Erythroblast (primary cell): ENCODE measurements at regions not wholly inside any gene's neighbourhood (a gene's known extent, or its start where the extent isn't known, plus 50 kb on each side); places are given as distances from the start of the nearest gene placed in this dataset.
"Not testable (repeated sequence)": the region's sequence is repeated elsewhere in the genome, so short reads cannot be mapped to it uniquely, and the experiment has no call there.

Experiments
- DNase-seq, 2 experiments: peaks; one replicate each; lab custom pipeline; 2025; lab: John Stamatoyannopoulos, UW
- GATA1 ChIP-seq: IDR thresholded peaks from 2 replicates; pipeline ENCODE4 v1.6.1; 2011; ENCODE audit warnings: low read depth, mild to moderate bottlenecking, control low read depth, low read length, moderate library complexity
- POLR2A ChIP-seq: IDR thresholded peaks from 2 replicates; pipeline ENCODE4 v1.6.1; 2011; ENCODE audit warnings: mild to moderate bottlenecking, low read length

DNA sequence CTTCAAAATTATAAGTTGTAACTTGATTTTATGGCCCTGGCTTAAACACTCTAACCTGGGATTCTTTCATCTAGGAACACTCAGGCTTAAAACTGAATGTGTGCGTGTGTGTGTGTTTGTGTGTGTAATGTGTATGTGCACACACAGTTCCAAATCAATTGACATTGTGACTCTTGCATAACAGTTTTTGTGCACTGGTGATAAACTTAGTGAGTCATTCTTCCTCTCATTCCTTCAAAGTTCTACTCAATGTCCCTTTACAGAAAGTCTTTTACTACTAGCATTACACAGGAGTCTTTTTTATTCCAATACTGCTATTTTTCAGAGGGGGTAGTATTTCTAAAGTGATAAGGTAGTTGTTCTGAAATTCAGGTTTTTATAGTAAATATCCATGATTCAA lies 943.6 kb downstream of the KCNT2 start:
- DNase-seq, result no peak
- no peak for TF ChIP-seq GATA1
- no peak for TF ChIP-seq POLR2A

DNA sequence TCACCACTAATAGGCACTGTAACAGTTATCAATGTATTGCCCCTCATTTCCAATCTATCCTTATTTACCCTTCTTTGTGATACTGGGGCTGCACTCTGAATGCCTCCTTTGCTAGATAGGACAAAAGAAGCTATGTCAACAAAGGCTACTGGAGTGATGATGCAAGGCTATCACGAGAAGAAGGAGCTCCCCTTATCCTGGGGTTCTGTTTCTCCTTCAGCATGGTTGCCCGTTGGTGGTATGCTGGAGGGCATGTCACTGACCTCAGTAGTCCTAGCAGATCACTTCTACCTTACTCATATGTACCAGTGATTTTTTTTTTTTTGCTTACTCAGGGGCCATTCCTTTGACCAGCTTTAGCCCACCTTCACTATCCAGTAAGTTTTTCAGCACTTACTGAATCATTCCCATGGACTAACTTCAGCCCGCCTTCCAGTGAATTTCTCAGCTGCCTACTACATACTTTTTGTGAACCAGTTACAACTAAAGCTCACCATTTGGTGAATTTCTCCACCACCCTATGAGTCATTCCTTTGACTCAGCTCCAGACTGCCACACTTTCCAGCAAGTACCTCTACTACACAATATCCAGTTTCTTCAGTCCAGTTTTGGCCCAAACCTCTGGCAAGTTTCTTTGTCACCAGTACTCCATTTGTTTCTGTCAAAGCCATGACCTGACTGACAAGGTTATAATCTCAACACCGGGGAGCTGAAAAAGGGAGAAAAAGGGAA lies 944.5 kb downstream of the KCNT2 start:
- no peak for TF ChIP-seq POLR2A
- TF ChIP-seq GATA1, result no peak

DNA sequence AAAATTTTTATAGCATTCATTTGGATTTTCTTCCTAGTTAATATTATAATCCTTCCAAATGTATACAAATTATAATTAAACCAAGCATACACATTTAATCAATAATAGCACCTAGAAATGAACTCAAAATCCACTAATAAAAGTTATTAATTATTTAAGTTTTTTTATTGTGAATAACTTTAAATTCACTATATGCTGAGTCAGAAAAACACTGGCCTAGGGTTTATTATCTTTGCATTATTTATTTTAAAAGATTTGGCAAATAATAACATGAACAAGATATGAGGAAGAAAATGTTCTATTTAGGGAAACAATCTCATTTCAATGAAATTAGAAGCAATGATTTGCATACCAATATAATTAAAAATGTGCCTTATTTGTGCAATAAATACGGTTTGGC lies 951.5 kb downstream of the KCNT2 start:
- TF ChIP-seq GATA1 (no peak), POLR2A (no peak)
- DNase-seq, result no peak

More for the DNA sequence above, 944.5 kb downstream of the KCNT2 start:
- no peak for DNase-seq

DNA sequence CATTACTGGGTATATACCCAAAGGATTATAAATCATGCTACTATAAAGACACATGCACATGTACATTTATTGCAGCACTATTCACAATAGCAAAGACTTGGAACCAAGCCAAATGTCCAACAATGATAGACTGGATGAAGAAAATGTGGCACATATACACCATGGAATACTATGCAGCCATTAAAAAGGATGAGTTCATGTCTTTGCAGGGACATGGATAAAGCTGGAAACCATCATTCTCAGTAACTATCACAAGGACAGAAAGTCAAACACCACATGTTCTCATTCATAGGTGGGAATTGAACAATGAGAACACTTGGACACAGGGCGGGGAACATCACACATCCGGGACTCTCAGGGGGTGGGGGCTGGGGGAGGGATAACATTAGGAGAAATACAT lies 959.4 kb downstream of the KCNT2 start:
- not testable (repeated sequence) for DNase-seq

DNA sequence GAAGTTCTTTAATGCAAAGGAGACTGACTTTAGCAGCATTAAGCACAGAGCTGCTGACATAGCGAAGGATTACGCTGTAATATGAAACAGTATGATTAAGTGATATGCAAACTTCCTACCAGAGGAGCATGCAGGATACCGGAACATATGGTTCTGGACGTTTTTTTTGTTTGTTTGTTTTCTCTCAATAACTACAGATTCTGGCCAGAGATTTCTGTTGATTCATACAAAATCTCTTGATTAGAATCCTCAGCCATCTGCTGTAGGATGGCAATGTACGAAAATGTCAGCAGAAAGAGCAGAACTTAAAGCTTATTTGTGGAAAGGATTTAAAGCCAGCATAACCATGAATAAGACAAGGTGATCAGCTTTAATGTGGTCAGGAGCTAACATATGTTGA lies 970.7 kb downstream of the KCNT2 start:
- no peak for DNase-seq
- TF ChIP-seq GATA1 (no peak), POLR2A (no peak)

DNA sequence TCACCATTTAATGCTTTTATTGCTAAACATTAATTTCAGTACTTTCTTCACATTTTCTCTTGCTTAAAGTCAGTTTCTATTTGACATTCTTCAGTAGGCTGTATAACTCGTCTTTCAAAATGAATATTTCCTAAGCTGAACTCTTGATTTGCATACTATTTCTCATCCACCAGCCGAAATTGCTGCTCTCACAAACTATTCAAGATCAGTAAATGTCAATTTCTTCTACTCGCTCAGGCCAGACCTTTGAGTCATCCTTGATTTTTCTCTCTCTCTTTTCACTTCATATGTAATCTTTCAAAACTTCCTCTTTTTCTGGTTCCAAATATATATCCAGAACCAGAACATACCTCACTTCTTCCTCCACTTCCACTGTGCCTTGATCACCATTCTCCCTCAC lies 990.0 kb downstream of the KCNT2 start:
- DNase-seq, result no peak
- no peak for TF ChIP-seq GATA1
- no peak for TF ChIP-seq POLR2A

DNA sequence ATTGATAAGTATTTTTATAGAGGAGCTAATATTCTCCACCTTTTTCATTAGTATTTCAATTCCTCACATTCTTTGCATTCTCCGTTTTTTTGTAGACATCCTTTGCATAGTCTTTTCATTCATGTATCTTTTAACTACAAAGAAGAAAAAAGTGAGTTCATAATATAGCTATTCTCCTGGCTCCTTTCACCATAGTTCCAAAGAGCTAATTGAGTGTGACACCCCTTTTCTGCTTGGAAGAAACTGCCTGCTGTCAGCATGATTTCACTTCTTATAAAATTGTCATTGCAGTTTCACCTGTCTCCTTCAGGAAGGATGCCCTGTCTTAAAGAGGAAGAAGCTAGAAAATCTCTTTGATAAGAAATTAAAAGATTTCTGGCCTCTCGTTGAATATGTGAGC lies 991.1 kb downstream of the KCNT2 start:
- DNase-seq, result no peak
- no peak for TF ChIP-seq POLR2A
- TF ChIP-seq GATA1, result no peak

DNA sequence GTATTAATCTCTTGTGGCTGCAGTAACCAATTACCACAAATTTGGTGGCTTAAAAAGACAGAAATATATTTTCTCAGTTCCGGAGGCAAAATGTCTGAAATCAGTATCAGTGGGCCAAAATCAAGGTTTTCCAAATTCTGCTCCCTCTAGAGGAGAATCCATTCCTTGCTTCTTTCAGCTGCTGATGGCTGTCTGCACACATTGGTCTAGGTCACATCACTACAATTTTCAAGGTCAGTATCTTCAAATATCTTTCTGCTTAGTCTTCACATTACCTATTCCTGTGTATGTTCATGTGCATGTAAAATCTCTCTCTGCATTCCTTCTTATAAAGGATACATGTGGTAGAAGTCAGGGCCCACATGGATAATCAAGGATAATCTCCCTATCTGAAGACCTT lies 999.4 kb downstream of the KCNT2 start:
- no peak for TF ChIP-seq GATA1
- no peak for TF ChIP-seq POLR2A
- DNase-seq, result no peak

DNA sequence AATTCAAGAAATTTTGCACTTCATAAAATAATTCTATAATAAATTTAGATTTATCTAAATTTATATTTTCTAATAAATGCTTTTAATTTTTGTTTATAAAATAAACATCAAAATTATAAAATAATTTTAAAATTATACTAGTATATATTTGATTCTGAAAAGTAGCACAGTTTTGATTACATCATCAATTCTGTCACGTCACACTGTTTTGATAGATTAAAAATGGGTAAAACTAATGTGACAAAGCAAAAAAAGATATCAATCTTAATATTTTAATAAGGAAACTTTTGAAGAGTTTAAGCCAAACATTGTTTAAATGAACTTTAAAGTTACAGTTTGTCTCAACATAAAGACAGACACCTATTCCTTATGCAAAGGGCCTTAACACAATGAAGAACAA lies 1001.8 kb downstream of the KCNT2 start:
- DNase-seq, result no peak
- TF ChIP-seq POLR2A (no peak), GATA1 (no peak)

DNA sequence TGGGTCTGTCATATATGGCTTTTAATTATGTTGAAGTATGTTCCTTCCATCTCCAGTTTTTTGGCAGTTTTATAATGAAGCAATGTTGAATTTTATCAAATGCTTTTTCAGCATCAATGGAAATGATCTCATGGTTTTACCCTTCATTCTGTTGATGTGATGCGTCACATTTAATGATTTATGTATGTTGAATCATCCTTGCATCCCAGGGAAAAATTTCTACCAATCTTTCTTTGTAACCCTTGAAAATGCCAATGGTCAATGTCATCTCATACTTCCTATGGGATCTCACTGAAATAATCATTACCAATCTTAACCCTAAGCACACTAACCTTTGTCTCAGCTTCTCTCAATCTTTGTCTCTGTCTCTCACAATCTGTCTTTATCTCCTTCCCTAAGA lies 1004.0 kb downstream of the KCNT2 start:
- no peak for DNase-seq
- no peak for TF ChIP-seq GATA1
- TF ChIP-seq POLR2A, result no peak

DNA sequence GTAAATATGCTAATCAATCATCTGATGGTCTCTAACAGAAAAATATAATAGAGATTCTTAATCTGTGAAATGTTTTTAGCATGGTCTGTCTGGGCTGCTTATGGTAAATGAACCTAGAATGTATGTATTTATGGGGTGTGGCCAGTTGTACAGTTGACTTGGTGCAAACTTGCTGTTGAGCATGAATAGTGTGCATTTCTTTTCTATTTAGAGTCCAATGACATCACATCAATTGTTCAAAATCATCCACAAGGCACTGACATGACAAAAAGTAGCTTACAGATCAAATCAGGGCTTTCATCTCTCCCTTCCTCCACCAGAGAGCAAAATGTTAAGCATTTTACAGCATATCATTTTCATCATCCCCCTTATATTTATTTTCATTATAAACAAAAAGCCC lies 1010.3 kb downstream of the KCNT2 start:
- DNase-seq, result no peak
- no peak for TF ChIP-seq POLR2A
- TF ChIP-seq GATA1, result no peak

DNA sequence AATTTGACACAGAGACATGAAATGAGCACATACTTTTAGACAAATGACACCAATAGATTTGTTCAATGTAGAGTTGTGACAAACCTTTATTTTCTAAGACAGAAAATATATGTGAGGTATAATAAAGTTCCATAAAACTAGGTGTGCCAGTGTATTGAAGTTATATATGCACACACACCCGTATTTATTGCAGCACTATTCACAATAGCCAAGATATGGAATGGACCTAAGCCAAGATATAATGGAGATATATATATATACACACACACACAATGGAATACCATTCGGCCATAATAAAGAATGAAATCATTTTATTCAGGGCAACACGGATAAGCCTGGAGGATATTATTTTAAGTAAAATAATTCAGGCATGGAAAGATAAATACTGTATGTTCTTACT lies 1013.5 kb downstream of the KCNT2 start:
- DNase-seq, result no peak
- TF ChIP-seq POLR2A (no peak), GATA1 (no peak)

DNA sequence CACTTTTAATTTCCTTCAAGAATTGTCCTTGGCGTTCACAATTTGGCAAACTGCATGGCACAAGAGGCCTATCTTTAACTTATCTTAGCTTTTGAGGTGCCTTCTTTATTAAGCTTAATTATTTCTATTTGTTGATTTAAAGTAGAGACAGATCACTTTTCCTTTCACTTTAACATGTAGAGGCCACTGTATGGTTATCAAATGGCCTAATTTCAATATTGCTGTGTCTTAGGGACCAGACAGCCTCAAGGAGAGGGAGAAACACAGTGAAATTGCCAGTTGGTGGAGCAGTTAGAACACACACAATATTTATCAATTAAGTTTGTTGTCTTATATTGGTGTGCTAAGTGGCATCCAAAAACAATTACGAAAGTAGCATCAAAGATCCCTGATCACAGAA lies 1013.9 kb downstream of the KCNT2 start:
- TF ChIP-seq GATA1 (no peak), POLR2A (no peak)
- no peak for DNase-seq

DNA sequence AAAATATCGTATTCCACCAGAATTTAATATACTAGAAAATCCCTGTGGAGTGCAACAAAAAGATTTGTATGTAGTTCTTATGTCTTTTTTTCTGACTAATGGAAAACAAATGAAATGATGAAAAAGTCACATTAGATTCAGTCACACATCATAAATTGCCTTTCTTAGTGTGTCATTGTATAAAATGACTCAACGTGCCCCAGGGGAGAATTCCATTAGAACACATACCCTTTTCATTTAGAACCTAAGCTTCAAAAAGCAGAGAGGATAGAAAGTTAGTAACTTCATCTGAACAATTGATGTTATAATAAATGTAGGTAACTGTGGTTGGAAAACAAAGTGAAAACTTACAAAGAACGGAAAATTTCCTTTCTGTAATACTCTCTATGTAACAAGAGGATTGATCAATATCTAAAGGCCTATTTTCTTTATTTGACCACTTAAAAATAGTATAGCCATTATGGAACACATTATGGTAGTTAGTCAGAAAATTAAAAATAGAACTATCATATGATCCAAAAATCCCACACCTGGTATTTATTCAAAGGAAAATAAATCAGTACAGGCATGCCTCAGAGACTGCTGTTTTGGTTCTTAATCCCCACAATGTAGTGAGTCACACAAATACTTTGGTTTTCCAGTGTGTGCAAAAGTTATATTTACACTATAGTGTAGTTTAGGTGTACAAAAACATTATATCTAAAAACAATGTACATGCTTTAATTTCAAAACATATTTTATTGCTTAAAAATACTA lies 1016.1 kb downstream of the KCNT2 start:
- TF ChIP-seq GATA1 (no peak), POLR2A (no peak)
- no peak for DNase-seq

DNA sequence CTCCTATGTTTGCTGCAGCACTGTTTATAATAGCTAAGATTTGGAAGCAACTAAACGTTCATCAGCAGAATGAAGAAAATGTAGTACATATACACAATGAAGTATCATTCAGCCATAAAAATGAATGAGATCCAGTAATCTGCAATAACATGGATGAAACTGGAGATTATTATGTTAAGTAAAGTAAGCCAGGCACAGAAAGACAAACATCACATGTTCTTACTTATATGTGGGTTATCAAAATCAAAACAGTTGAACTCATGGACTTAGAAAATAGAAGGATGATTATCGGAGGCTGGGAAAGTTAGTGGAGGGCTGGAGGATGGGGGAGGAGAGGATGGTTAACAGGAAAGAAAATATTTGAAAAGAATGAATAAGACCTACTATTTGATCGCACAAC lies 1017.6 kb downstream of the KCNT2 start:
- DNase-seq, result no peak
- TF ChIP-seq GATA1 (no peak), POLR2A (no peak)
